Mesodermal cell (in vitro differentiated cells): ENCODE measurements at regions not wholly inside any gene's neighbourhood (a gene's known extent, or its start where the extent isn't known, plus 50 kb on each side); places are given as distances from the start of the nearest gene placed in this dataset.
"Not testable (repeated sequence)": the region's sequence is repeated elsewhere in the genome, so short reads cannot be mapped to it uniquely, and the experiment has no call there.

Experiments
- H3K27ac ChIP-seq: 2 replicates; pipeline ENCODE4 v1.7.0; 2013; ENCODE audit warnings: mild to moderate bottlenecking, low read depth, low read length, moderate library complexity; ENCODE audit not compliant: severe bottlenecking
- H3K36me3 ChIP-seq: 2 replicates; pipeline ENCODE4 v1.7.1; 2013; ENCODE audit warnings: mild to moderate bottlenecking, low read length, moderate library complexity; ENCODE audit not compliant: control insufficient read depth, insufficient read depth
- H3K4me1 ChIP-seq: one replicate; pipeline ENCODE4 v1.7.1; 2013; ENCODE audit warnings: mild to moderate bottlenecking, low read length; ENCODE audit not compliant: insufficient read depth, control insufficient read depth, poor library complexity, severe bottlenecking
- H3K4me3 ChIP-seq: 2 replicates; pipeline ENCODE4 v1.7.0; 2013; ENCODE audit warnings: low read length, control low read depth, mild to moderate bottlenecking; ENCODE audit not compliant: insufficient read depth, poor library complexity, severe bottlenecking; ENCODE audit errors: extremely low read depth
- H3K9me3 ChIP-seq: 2 replicates; pipeline ENCODE4 v1.7.1; 2013; ENCODE audit warnings: mild to moderate bottlenecking, low read length, moderate library complexity; ENCODE audit not compliant: control insufficient read depth
- WGBS, 2 experiments: methylation state at CpG; one replicate each; pipeline ENCODE4 v1.1.5; 2013; ENCODE audit warnings: missing lambda C conversion rate in 2 of 2; ENCODE audit not compliant: insufficient coverage in 2 of 2; 5-methylcytosine and 5-hydroxymethylcytosine counted together

GRCh38 chr6:75031102-75031501 lies 174.8 kb downstream of the COL12A1 start:
- H3K4me1 ChIP-seq, H3K9me3 ChIP-seq, H3K4me3 ChIP-seq, H3K36me3 ChIP-seq, H3K27ac ChIP-seq: not testable (repeated sequence)
- 88 to 100% methylated on average over 3 to 6 of the region's 6 CpGs for WGBS, 2 experiments

- no peaks in the 10 kb centered on the region for H3K36me3 ChIP-seq
- 100% methylated on average over 1 of the region's 5 CpGs; no CpG with 5 or more reads in 1 of the 2 experiments for WGBS, 2 experiments
- no peak overlapping the region for H3K4me3 ChIP-seq
- H3K9me3 ChIP-seq = no peaks in the 10 kb centered on the region
- no peaks in the 10 kb centered on the region for H3K4me1 ChIP-seq
- no peak overlapping the region for H3K27ac ChIP-seq
Observed at GRCh38 chr6:75029333-75029732, 176.5 kb downstream of the COL12A1 start.

GRCh38 chr6:75025371-75025770 lies 180.5 kb downstream of the COL12A1 start:
- no peaks in the 10 kb centered on the region for H3K4me1 ChIP-seq
- H3K9me3 ChIP-seq = no peaks in the 10 kb centered on the region
- no peak overlapping the region for H3K27ac ChIP-seq
- no peak overlapping the region for H3K4me3 ChIP-seq
- WGBS, 2 experiments = 90 to 96% methylated on average over 2 of the region's 2 CpGs
- no peaks in the 10 kb centered on the region for H3K36me3 ChIP-seq

- Histone ChIP-seq H3K9me3 (no peaks in the 10 kb centered on the region), H3K36me3 (no peaks in the 10 kb centered on the region), H3K4me1 (no peaks in the 10 kb centered on the region), H3K4me3 (no peak overlapping the region), H3K27ac (no peak overlapping the region)
- no CpG with 5 or more reads among the region's 1 CpG for WGBS, 2 experiments
Observed at GRCh38 chr6:75024828-75025227, 181.0 kb downstream of the COL12A1 start.

- no peaks in the 10 kb centered on the region for H3K9me3 ChIP-seq
- H3K4me3 ChIP-seq = no peak overlapping the region
- H3K27ac ChIP-seq = no peak overlapping the region
Observed at GRCh38 chr6:75023634-75024033, 182.2 kb downstream of the COL12A1 start.

GRCh38 chr6:75020971-75021370 lies 184.9 kb downstream of the COL12A1 start:
- Histone ChIP-seq H3K27ac (no peak overlapping the region), H3K4me1 (no peaks in the 10 kb centered on the region), H3K4me3 (no peak overlapping the region), H3K9me3 (no peaks in the 10 kb centered on the region), H3K36me3 (no peaks in the 10 kb centered on the region)
- 83 to 100% methylated on average over 1 of the region's 1 CpG for WGBS, 2 experiments

More at GRCh38 chr6:75023634-75024033, 182.2 kb downstream of the COL12A1 start:
- no peaks in the 10 kb centered on the region for H3K4me1 ChIP-seq
- no peaks in the 10 kb centered on the region for H3K36me3 ChIP-seq

GRCh38 chr6:75020376-75020775 lies 185.5 kb downstream of the COL12A1 start:
- no peaks in the 10 kb centered on the region for H3K36me3 ChIP-seq
- WGBS, 2 experiments = no CpG with 5 or more reads among the region's 2 CpGs
- H3K27ac ChIP-seq = no peak overlapping the region
- no peak overlapping the region for H3K4me3 ChIP-seq
- H3K4me1 ChIP-seq = no peaks in the 10 kb centered on the region
- no peaks in the 10 kb centered on the region for H3K9me3 ChIP-seq

- no peaks in the 10 kb centered on the region for H3K36me3 ChIP-seq
- no peaks in the 10 kb centered on the region for H3K4me1 ChIP-seq
- H3K27ac ChIP-seq = no peak overlapping the region
- no peak overlapping the region for H3K4me3 ChIP-seq
- H3K9me3 ChIP-seq = no peaks in the 10 kb centered on the region
- 86% methylated on average over 1 of the region's 2 CpGs; no CpG with 5 or more reads in 1 of the 2 experiments for WGBS, 2 experiments
Observed at GRCh38 chr6:75012018-75012417, 193.8 kb downstream of the COL12A1 start.

- H3K4me1 ChIP-seq, H3K27ac ChIP-seq, H3K36me3 ChIP-seq, H3K4me3 ChIP-seq, H3K9me3 ChIP-seq: not testable (repeated sequence)
- WGBS, 2 experiments = 92 to 96% methylated on average over 7 of the region's 8 CpGs
Observed at GRCh38 chr6:75003984-75004383, 201.9 kb downstream of the COL12A1 start.

GRCh38 chr6:74997646-74998045 lies 208.2 kb downstream of the COL12A1 start:
- 86 to 100% methylated on average over 1 of the region's 1 CpG for WGBS, 2 experiments
- H3K27ac ChIP-seq = no peak overlapping the region
- no peaks in the 10 kb centered on the region for H3K9me3 ChIP-seq
- H3K36me3 ChIP-seq = no peaks in the 10 kb centered on the region
- no peaks in the 10 kb centered on the region for H3K4me1 ChIP-seq
- H3K4me3 ChIP-seq = no peak overlapping the region

- Histone ChIP-seq H3K36me3 (no peaks in the 10 kb centered on the region), H3K4me1 (no peaks in the 10 kb centered on the region), H3K4me3 (no peak overlapping the region), H3K27ac (no peak overlapping the region), H3K9me3 (no peaks in the 10 kb centered on the region)
- no CpG with 5 or more reads among the region's 1 CpG for WGBS, 2 experiments
Observed at GRCh38 chr6:74993136-74993535, 212.7 kb downstream of the COL12A1 start.
